A549 (cell line): ENCODE measurements at regions not wholly inside any gene's neighbourhood (a gene's known extent, or its start where the extent isn't known, plus 50 kb on each side); places are given as distances from the start of the nearest gene placed in this dataset.

Source experiments
- ATAC-seq, 2 experiments: fragments of 200-7000 bp in 1 of 2; fragments of >200 bp in 1 of 2; cut with Nextera tagmentation in 1 of 2; cut with Tn5 transposase in 1 of 2; 3 replicates each; pipeline versions ENCODE4 v1.8.0 to v1.9.1; 2018 to 2020; ENCODE audit warnings: mild to moderate bottlenecking in 1 of 2, moderate library complexity in 1 of 2
- CTCF ChIA-PET: fragments of 300-600 bp; sonication (Branson Sonifier 250); formaldehyde crosslinking; extraction: SDS; loops from one replicate; lab custom pipeline; 2021; ENCODE audit warnings: antibody characterized with exemption, inconsistent platforms; lab: Yijun Ruan, JAX
- POLR2A ChIA-PET: fragments of 350-600 bp; formaldehyde crosslinking; extraction: SDS; loops from one replicate; lab custom pipeline; 2021; ENCODE audit warnings: antibody characterized with exemption, inconsistent platforms; lab: Yijun Ruan, JAX
- DNase-seq, 2 experiments: peaks; one replicate each; pipeline versions ENCODE4 v3.0.0 to v3.0.0-alpha.2; 2011 to 2016; ENCODE audit warnings: low read depth in 1 of 2, low spot score in 1 of 2
- FAIRE-seq: peaks from 2 replicates; lab custom pipeline; 2011; peaks lifted over from hg19 to GRCh38; lab: Jason Lieb, UNC
- H3K27ac ChIP-seq, 2 experiments: fragments of >200 bp; sonication (Bioruptor Twin); formaldehyde crosslinking; 3 replicates each; pipeline ENCODE4 v1.5.1; 2016 to 2017
- H3K4me1 ChIP-seq: fragments of >200 bp; sonication (Bioruptor Twin); formaldehyde crosslinking; 3 replicates; pipeline ENCODE4 v1.6.1; 2016
- H3K4me2 ChIP-seq: fragments of >200 bp; sonication (Bioruptor Twin); formaldehyde crosslinking; 3 replicates; pipeline ENCODE4 v1.6.1; 2016
- H3K4me3 ChIP-seq: fragments of >200 bp; sonication (Bioruptor Twin); formaldehyde crosslinking; 3 replicates; pipeline ENCODE4 v1.5.1; 2016
- H3K9me3 ChIP-seq: fragments of >200 bp; sonication (Bioruptor Twin); formaldehyde crosslinking; 3 replicates; pipeline ENCODE4 v1.6.1; 2016
- ATOH8 ChIP-seq: fragments of 250-450 bp; sonication (Bioruptor Pico); IDR thresholded peaks from 2 replicates; pipeline ENCODE4 v1.5.0; 2020; ENCODE audit warnings: low read depth, mild to moderate bottlenecking, moderate library complexity
- CBX2 ChIP-seq: fragments of 200-600 bp; sonication (generic); IDR thresholded peaks from 2 replicates; pipeline ENCODE4 v1.6.1; 2016; ENCODE audit warnings: low read depth, mild to moderate bottlenecking, borderline replicate concordance
- CBX8 ChIP-seq: fragments of 200-600 bp; sonication (generic); IDR thresholded peaks from 2 replicates; pipeline ENCODE4 v1.6.1; 2016
- EHF ChIP-seq: fragments of 250-450 bp; sonication (Bioruptor Pico); IDR thresholded peaks from 2 replicates; pipeline ENCODE4 v1.5.0; 2020; ENCODE audit warnings: mild to moderate bottlenecking
- EHMT2 ChIP-seq: fragments of 200-600 bp; sonication (generic); IDR thresholded peaks from 2 replicates; pipeline ENCODE4 v1.6.1; 2016; ENCODE audit warnings: antibody characterized with exemption, low read depth, mild to moderate bottlenecking, moderate library complexity
- EP300 ChIP-seq, 2 experiments: fragments of >200 bp; sonication (Bioruptor Twin); formaldehyde crosslinking; IDR thresholded peaks; 2 replicates in 1 of 2; 3 replicates in 1 of 2; pipeline ENCODE4 v1.6.1; 2016 to 2017
- ESRRA ChIP-seq: fragments of 150-350 bp; IDR thresholded peaks from 2 replicates; pipeline ENCODE4 v1.6.1; 2014; ENCODE audit warnings: mild to moderate bottlenecking, low read length, borderline replicate concordance
- FOSB ChIP-seq: fragments of 250-450 bp; sonication (Bioruptor Pico); IDR thresholded peaks from 2 replicates; pipeline ENCODE4 v1.5.0; 2020; ENCODE audit warnings: mild to moderate bottlenecking, moderate library complexity
- FOSL2 ChIP-seq, 2 experiments: fragments of 450-650 bp in 1 of 2; fragments of >200 bp in 1 of 2; sonication (Bioruptor Twin) in 1 of 2; formaldehyde crosslinking; IDR thresholded peaks; 2 replicates each; pipeline versions ENCODE4 v1.5.0 to v1.6.1; 2016 to 2020; ENCODE audit warnings: mild to moderate bottlenecking in 1 of 2, moderate library complexity in 1 of 2
- FOXS1 ChIP-seq: fragments of 250-450 bp; sonication (Bioruptor Pico); IDR thresholded peaks from 2 replicates; pipeline ENCODE4 v1.5.0; 2020; ENCODE audit warnings: mild to moderate bottlenecking, moderate library complexity
- HDAC2 ChIP-seq: fragments of 200-600 bp; sonication (generic); IDR thresholded peaks from 2 replicates; pipeline ENCODE4 v1.6.1; 2016
- HEYL ChIP-seq: fragments of 250-450 bp; sonication (Bioruptor Pico); IDR thresholded peaks from 2 replicates; pipeline ENCODE4 v1.8.0; 2021; ENCODE audit warnings: mild to moderate bottlenecking, moderate library complexity
- HMGXB4 ChIP-seq: fragments of 250-450 bp; sonication (Bioruptor Pico); IDR thresholded peaks from 2 replicates; pipeline ENCODE4 v1.5.0; 2021; ENCODE audit warnings: mild to moderate bottlenecking, moderate library complexity, borderline replicate concordance
- HOXB5 ChIP-seq: fragments of 250-450 bp; sonication (Bioruptor Pico); IDR thresholded peaks from 2 replicates; pipeline ENCODE4 v1.5.0; 2020; ENCODE audit warnings: mild to moderate bottlenecking, moderate library complexity
- JUNB ChIP-seq: fragments of >200 bp; sonication (Bioruptor Twin); formaldehyde crosslinking; IDR thresholded peaks from 2 replicates; pipeline ENCODE4 v1.6.1; 2016
- MAFK ChIP-seq: fragments of 450-650 bp; IDR thresholded peaks from 2 replicates; pipeline ENCODE4 v1.6.1; 2014; ENCODE audit not compliant: partially characterized antibody
- MAX ChIP-seq: IDR thresholded peaks from 2 replicates; pipeline ENCODE4 v1.6.1; 2012
- NPAS2 ChIP-seq: fragments of 250-450 bp; sonication (Bioruptor Pico); IDR thresholded peaks from 2 replicates; pipeline ENCODE4 v1.8.0; 2022; ENCODE audit warnings: mild to moderate bottlenecking, moderate library complexity, borderline replicate concordance
- NR3C1 ChIP-seq: fragments of >200 bp; sonication (Bioruptor Twin); formaldehyde crosslinking; IDR thresholded peaks from 3 replicates; pipeline ENCODE4 v1.6.1; 2017
- PBX3 ChIP-seq: IDR thresholded peaks from 2 replicates; pipeline ENCODE4 v1.6.1; 2012
- PHF8 ChIP-seq: fragments of 200-600 bp; sonication (generic); IDR thresholded peaks from 2 replicates; pipeline ENCODE4 v1.6.1; 2016; ENCODE audit warnings: low read depth, mild to moderate bottlenecking, antibody characterized with exemption, moderate library complexity, borderline replicate concordance
- RARB ChIP-seq: fragments of 250-450 bp; sonication (Bioruptor Pico); IDR thresholded peaks from 2 replicates; pipeline ENCODE4 v1.8.0; 2021; ENCODE audit warnings: mild to moderate bottlenecking, moderate library complexity
- RCOR1 ChIP-seq: fragments of 150-350 bp; IDR thresholded peaks from 2 replicates; pipeline ENCODE4 v1.6.1; 2014; ENCODE audit warnings: antibody characterized with exemption, low read length, low read depth
- RFX5 ChIP-seq: fragments of 450-650 bp; IDR thresholded peaks from 2 replicates; pipeline ENCODE4 v1.7.1; 2014; ENCODE audit warnings: antibody characterized with exemption, mild to moderate bottlenecking, moderate library complexity
- RNF2 ChIP-seq: fragments of 200-600 bp; sonication (generic); IDR thresholded peaks from 2 replicates; pipeline ENCODE4 v1.6.1; 2016; ENCODE audit warnings: low read depth, mild to moderate bottlenecking, antibody characterized with exemption, moderate library complexity, borderline replicate concordance
- TFCP2L1 ChIP-seq: fragments of 250-450 bp; sonication (Bioruptor Pico); IDR thresholded peaks from 2 replicates; pipeline ENCODE4 v1.5.0; 2021; ENCODE audit warnings: mild to moderate bottlenecking
- USF2 ChIP-seq: fragments of 450-650 bp; IDR thresholded peaks from 2 replicates; pipeline ENCODE4 v1.6.1; 2014; ENCODE audit warnings: antibody characterized with exemption
- ZFP36 ChIP-seq: fragments of 450-650 bp; IDR thresholded peaks from 2 replicates; pipeline ENCODE4 v1.6.1; 2014; ENCODE audit warnings: borderline replicate concordance; ENCODE audit not compliant: partially characterized antibody
- WGBS: methylation state at CpG from one replicate; pipeline ENCODE4 v1.1.6; 2017; ENCODE audit errors: missing lambda C conversion rate; 5-methylcytosine and 5-hydroxymethylcytosine counted together
- TF ChIP-seq, protein P1 (sequence below): fragments of 150-350 bp; IDR thresholded peaks from 2 replicates; pipeline ENCODE4 v1.6.1; 2014; ENCODE audit warnings: low read depth, mild to moderate bottlenecking, low read length
- TF ChIP-seq, protein P2 (sequence below): IDR thresholded peaks from 2 replicates; pipeline ENCODE4 v1.6.1; 2012; ENCODE audit warnings: low read depth, borderline replicate concordance

- DNase-seq (no peak), FAIRE-seq (no peak), ATAC-seq (no peak)
- no peaks in the 10 kb centered on the region for H3K9me3 ChIP-seq
- WGBS, result 86% methylated on average over 4 of the region's 4 CpGs
- no peak overlapping the region for H3K4me3 ChIP-seq
- no peak overlapping the region for H3K4me2 ChIP-seq
- TF ChIP-seq PHF8 (no peak), RCOR1 (no peak), HOXB5 (no peak), PBX3 (no peak), HEYL (CRISPR knock-in tag) (no peak), EP300 (IDR thresholded peaks at IDR 0.05) (no peak), USF2 (no peak), TFCP2L1 (CRISPR knock-in tag) (no peak), FOSL2 (IDR thresholded peaks at IDR 0.05) (no peak), FOSL2 (CRISPR knock-in tag; IDR thresholded peaks at IDR 0.05) (no peak), FOSB (no peak), RARB (no peak), MAX (no peak), RFX5 (no peak), HDAC2 (no peak)
- no peaks in the 10 kb centered on the region for H3K4me1 ChIP-seq
- POLR2A ChIA-PET, result no interaction called here
- CTCF ChIA-PET, result interaction anchor here (1.0 to 1.1 kb wide), 2 partner anchors 18 to 318 kb away, joined by 3 read pairs; no protein-coding TSS in a partner anchor
- H3K27ac ChIP-seq, result no peak overlapping the region
These were observed 246.7 kb upstream of the ADRA1B start for GRCh38 chr5:159669559-159669958.

DNA sequence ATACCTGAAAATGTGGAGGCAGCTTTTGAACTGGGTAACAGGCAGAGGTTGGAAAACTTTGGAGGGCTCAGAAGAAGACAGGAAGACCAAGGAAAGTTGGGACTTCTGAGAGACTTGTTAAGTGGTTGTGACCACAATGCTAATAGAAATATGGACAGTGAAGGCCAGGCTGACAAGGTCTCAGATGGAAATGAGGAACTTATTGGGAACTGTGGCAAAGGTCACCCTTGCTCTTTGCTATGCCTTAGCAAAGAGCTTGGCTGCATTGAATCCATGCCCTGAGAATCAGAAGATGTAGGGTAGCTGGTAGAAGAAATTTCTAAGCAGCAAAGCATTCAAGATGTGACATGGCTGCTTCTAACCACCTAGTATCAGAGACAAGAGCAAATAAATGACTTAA, 244.4 kb upstream of the ADRA1B start:
- ChIA-PET CTCF (interaction anchor here (0.7 kb wide), 1 partner anchor 32 kb away, joined by 5 read pairs; no protein-coding TSS in a partner anchor), POLR2A (no interaction called here)
- Histone ChIP-seq H3K9me3 (no peaks in the 10 kb centered on the region), H3K27ac (no peak overlapping the region), H3K4me2 (no peak overlapping the region), H3K4me3 (no peak overlapping the region), H3K4me1 (no peaks in the 10 kb centered on the region)
- TF ChIP-seq HMGXB4 (CRISPR knock-in tag) (no peak), FOXS1 (no peak), HDAC2 (no peak), NR3C1 (no peak), ATOH8 (CRISPR knock-in tag) (no peak), MAFK (no peak), RNF2 (no peak), NPAS2 (no peak), EHMT2 (no peak), CBX8 (no peak), EHF (CRISPR knock-in tag) (no peak), ZFP36 (no peak), USF2 (no peak), FOSB (no peak), JUNB (no peak), ESRRA (no peak), CBX2 (no peak), MAX (no peak)
- TF ChIP-seq, protein P1, sequence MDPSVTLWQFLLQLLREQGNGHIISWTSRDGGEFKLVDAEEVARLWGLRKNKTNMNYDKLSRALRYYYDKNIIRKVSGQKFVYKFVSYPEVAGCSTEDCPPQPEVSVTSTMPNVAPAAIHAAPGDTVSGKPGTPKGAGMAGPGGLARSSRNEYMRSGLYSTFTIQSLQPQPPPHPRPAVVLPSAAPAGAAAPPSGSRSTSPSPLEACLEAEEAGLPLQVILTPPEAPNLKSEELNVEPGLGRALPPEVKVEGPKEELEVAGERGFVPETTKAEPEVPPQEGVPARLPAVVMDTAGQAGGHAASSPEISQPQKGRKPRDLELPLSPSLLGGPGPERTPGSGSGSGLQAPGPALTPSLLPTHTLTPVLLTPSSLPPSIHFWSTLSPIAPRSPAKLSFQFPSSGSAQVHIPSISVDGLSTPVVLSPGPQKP, result no peak
- TF ChIP-seq, protein P2, sequence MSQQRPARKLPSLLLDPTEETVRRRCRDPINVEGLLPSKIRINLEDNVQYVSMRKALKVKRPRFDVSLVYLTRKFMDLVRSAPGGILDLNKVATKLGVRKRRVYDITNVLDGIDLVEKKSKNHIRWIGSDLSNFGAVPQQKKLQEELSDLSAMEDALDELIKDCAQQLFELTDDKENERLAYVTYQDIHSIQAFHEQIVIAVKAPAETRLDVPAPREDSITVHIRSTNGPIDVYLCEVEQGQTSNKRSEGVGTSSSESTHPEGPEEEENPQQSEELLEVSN, result no peak
- no peak for ATAC-seq
- no peak for FAIRE-seq
- DNase-seq, result no peak
